ENCODE measurements at regions not wholly inside any gene's neighbourhood (a gene's known extent, or its start where the extent isn't known, plus 50 kb on each side); places are given as distances from the start of the nearest gene placed in this dataset.

- CTCF ChIA-PET, result no interaction called here
- no peaks in the 10 kb centered on the region; the same call in 1 of the 2 replicates for H3K27me3 ChIP-seq (ENCODE audit: control insufficient read depth, insufficient read depth, low read length)
- no peak overlapping the region for H3K27ac ChIP-seq (ENCODE audit: low read length)
- no peak overlapping the region for H3K4me3 ChIP-seq (ENCODE audit: low read depth in 2 of 2, low read length in 2 of 2)
- POLR2A ChIA-PET, result no interaction called here
- in situ Hi-C loops (cut with HindIII; ENCODE audit: low pct_unique_long_range_greater_than_20kb, low sequenced_read_pairs), result no loop called here
- H3K4me1 ChIP-seq (ENCODE audit: control insufficient read depth, insufficient read depth, low read length), result no peaks in the 10 kb centered on the region
- H3K9me3 ChIP-seq (ENCODE audit: control insufficient read depth, insufficient read depth, low read depth, low read length), result no peaks in the 10 kb centered on the region
- ATAC-seq (no peak), DNase-seq (ENCODE audit: low read depth, low spot score) (no peak)
- TF ChIP-seq POLR2AphosphoS5 (IDR thresholded peaks at IDR 0.05; ENCODE audit: low read depth, low read length) (no peak), REST (IDR thresholded peaks at IDR 0.05; ENCODE audit: insufficient read depth in 1 of 2, low read depth in 2 of 2, low read length in 1 of 2) (no peak), CTCF (IDR thresholded peaks at IDR 0.05) (no peak), TCF7L2 (IDR thresholded peaks at IDR 0.05; ENCODE audit: low read depth, low read length) (no peak), SIN3A (IDR thresholded peaks at IDR 0.05; ENCODE audit: borderline replicate concordance, insufficient read depth, low read depth, low read length) (no peak)
- no TSS peak for BruUV-seq (replicated peaks)
- intact Hi-C loops (cut with micrococcal nuclease; ENCODE audit: unreplicated experiment), result no loop called here
- H3K36me3 ChIP-seq (ENCODE audit: control insufficient read depth, insufficient read depth, low read length), result no peaks in the 10 kb centered on the region
These were observed 132.7 kb upstream of the ONECUT1 start for GRCh38 chr15:52922871-52923270.

- peaks cover 6% of the 10 kb centered on the region for H3K27me3 ChIP-seq (ENCODE audit: control insufficient read depth, insufficient read depth, low read length)
- no TSS peak for BruUV-seq (replicated peaks)
- TF ChIP-seq SIN3A (IDR thresholded peaks at IDR 0.05; ENCODE audit: borderline replicate concordance, insufficient read depth, low read depth, low read length) (no peak), TCF7L2 (IDR thresholded peaks at IDR 0.05; ENCODE audit: low read depth, low read length) (no peak), CTCF (IDR thresholded peaks at IDR 0.05) (no peak), POLR2AphosphoS5 (IDR thresholded peaks at IDR 0.05; ENCODE audit: low read depth, low read length) (no peak), REST (IDR thresholded peaks at IDR 0.05; ENCODE audit: insufficient read depth in 1 of 2, low read depth in 2 of 2, low read length in 1 of 2) (no peak)
- H3K27ac ChIP-seq (ENCODE audit: low read length), result no peak overlapping the region
- DNase-seq (ENCODE audit: low read depth, low spot score) (no peak), ATAC-seq (no peak)
- POLR2A ChIA-PET, result no interaction called here
- intact Hi-C loops (cut with micrococcal nuclease; ENCODE audit: unreplicated experiment), result no loop called here
- no peak overlapping the region for H3K4me3 ChIP-seq (ENCODE audit: low read depth in 2 of 2, low read length in 2 of 2)
- in situ Hi-C loops (cut with HindIII; ENCODE audit: low pct_unique_long_range_greater_than_20kb, low sequenced_read_pairs), result no loop called here
- H3K36me3 ChIP-seq (ENCODE audit: control insufficient read depth, insufficient read depth, low read length), result no peaks in the 10 kb centered on the region
- CTCF ChIA-PET, result no interaction called here
- H3K9me3 ChIP-seq (ENCODE audit: control insufficient read depth, insufficient read depth, low read depth, low read length), result no peaks in the 10 kb centered on the region
- H3K4me1 ChIP-seq (ENCODE audit: control insufficient read depth, insufficient read depth, low read length), result no peaks in the 10 kb centered on the region
These were observed 122.0 kb upstream of the ONECUT1 start for GRCh38 chr15:52912172-52912571.
